ENCODE measurements at regions not wholly inside any gene's neighbourhood (a gene's known extent, or its start where the extent isn't known, plus 50 kb on each side); places are given as distances from the start of the nearest gene placed in this dataset.

DNA sequence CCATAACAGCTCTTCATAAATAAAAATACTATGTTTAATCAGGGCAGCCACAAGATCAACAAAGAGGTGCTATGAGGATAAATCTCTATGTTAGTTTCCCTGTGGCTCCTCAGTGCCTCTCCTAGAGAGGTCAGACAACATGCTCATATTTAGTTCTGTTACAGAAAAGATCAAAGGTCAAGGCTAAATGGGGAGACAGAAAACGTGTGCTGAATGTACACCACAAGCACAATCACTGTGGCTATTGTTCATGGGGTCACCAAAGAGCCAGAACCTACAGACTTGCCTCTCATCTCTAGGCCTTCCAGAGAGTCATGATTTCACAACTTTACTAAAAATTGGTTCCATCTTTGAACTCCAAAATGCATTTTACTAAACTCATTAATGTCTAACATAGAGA, 409.8 kb downstream of the HACE1 start:
- TF ChIP-seq, protein P1, sequence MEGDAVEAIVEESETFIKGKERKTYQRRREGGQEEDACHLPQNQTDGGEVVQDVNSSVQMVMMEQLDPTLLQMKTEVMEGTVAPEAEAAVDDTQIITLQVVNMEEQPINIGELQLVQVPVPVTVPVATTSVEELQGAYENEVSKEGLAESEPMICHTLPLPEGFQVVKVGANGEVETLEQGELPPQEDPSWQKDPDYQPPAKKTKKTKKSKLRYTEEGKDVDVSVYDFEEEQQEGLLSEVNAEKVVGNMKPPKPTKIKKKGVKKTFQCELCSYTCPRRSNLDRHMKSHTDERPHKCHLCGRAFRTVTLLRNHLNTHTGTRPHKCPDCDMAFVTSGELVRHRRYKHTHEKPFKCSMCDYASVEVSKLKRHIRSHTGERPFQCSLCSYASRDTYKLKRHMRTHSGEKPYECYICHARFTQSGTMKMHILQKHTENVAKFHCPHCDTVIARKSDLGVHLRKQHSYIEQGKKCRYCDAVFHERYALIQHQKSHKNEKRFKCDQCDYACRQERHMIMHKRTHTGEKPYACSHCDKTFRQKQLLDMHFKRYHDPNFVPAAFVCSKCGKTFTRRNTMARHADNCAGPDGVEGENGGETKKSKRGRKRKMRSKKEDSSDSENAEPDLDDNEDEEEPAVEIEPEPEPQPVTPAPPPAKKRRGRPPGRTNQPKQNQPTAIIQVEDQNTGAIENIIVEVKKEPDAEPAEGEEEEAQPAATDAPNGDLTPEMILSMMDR (IDR thresholded peaks at IDR 0.05) = no peak
- TF ChIP-seq POLR2AphosphoS5 (IDR thresholded peaks at IDR 0.05; ENCODE audit: low read depth, low read length) = no peak

All from Panc1 (cell line).